DOHH2 (cell line): ENCODE measurements at regions not wholly inside any gene's neighbourhood (a gene's known extent, or its start where the extent isn't known, plus 50 kb on each side); places are given as distances from the start of the nearest gene placed in this dataset.

Experiments used
- CTCF ChIP-seq: fragments of 200-600 bp; sonication (generic); IDR thresholded peaks from one replicate; pipeline ENCODE4 v1.5.1; 2014; ENCODE audit warnings: antibody characterized with exemption, mild to moderate bottlenecking, low read depth, low read length; ENCODE audit not compliant: poor library complexity, severe bottlenecking
- EZH2phosphoT487 ChIP-seq: fragments of 200-600 bp; sonication (generic); IDR thresholded peaks from 2 replicates; pipeline ENCODE4 v1.6.1; 2017; ENCODE audit warnings: borderline replicate concordance, mild to moderate bottlenecking, antibody characterized with exemption, low read length, moderate library complexity, mixed read lengths

- TF ChIP-seq CTCF (no peak), EZH2phosphoT487 (no peak)
Measured at GRCh38 chr5:152592416-152592815, 187.3 kb upstream of the NMUR2 start.
